Umbilical cord (tissue), 1 donor: ENCODE measurements at regions not wholly inside any gene's neighbourhood (a gene's known extent, or its start where the extent isn't known, plus 50 kb on each side); places are given as distances from the start of the nearest gene placed in this dataset.

ENCODE experiments used
- DNase-seq: peaks from one replicate; pipeline ENCODE4 v3.0.0-alpha.2; 2015; ENCODE audit warnings: low spot score

DNA sequence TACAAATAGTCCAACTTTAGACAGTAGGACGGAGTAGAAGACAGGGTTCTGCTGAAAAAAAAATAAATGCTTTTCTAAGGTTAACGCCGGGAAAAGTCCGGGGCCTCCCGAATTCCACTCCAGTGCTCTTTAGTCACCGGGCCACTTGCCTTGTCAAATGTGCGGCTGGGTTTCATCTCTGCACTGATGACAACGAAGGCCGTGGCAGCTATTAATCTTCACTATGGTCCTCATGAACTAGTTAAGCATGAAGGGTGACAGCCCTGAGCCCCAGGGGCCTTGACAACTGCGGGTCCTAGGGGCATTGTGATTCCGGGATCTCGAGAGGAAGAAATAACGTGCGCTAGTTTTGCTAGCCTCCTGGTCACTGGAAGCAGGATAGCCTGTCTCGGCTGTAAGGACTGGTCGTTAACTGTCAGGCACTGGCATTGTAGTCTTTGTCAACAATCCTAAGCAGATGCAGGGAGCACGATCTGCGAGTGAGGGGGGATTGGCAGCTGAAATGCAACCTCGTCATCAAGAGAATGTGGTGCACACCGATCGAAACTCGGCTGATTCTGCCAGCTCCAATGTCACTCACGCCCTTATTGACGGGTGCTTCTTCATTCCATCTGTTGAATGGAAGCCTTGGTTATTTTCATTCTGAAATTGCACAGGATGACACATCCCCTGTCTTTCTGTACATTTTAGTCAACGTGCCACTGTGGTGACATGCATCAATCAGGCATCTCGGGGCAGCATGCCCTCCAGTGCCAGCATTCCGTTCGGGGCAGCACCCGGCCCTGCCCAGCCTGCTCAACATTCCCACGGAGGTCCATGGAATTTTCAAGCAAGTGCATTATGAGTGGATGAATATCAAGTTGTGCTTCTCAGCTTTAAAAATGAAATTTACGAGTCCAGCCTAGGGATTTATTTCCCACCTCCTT is 51.6 kb upstream of the MGMT start:
- no peak for DNase-seq

DNA sequence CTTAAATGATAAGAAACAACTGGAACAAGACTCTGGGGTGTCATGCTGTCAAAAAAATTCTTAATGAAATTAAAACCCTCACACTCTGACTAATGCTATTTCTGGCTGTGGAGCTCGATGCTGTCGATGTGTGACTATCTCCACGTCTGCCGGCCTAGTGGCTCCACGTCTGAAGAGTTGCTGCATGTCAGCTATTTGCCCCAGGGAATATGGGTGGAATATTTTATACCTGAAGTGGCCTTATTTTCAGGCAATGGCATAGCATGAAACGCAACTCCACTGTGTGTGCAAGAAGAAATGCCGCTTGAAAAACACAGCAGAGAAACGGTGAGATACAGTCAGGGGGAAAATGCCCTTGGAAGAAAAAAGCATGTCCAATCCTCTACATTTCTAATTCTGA is 50.9 kb upstream of the MGMT start:
- no peak for DNase-seq

DNA sequence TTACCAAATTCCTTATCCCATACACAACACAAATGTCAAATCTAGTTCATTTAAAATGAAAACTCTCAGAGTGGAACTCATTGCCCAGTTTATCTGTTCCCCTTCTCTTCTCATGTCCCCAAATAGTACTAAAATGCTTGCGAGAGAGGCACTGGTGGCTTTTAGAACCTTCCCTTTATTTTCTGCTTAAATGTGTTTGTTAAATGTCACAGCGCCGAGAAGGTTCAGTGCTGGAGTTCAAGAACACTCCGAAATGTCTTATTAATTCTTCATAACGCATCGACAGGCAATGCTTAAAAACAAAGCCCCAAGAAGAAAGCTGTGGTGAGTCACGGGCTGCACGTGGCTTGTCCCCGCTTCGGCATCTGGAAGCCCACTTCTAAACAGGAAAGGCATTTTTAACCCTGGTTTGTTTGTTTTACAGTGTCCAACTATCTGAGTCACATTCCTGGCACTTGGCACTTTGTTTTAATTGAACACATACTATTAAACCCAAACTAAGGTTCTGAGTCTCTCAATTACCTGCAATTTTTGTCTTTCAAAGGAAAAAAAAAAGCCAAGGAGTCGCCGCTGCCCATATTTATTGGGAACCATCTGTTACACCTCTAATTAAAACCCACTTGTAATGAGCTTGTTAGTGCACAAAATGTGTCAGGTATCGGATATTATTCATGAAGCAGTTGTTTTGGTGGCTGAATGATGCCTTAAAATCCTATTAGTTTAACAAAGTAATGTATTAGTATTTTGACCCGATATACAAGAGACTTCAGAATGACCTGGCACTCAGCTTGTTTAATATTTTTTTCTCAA is 49.9 kb upstream of the MGMT start:
- DNase-seq, result no peak
